ENCODE measurements at regions not wholly inside any gene's neighbourhood (a gene's known extent, or its start where the extent isn't known, plus 50 kb on each side); places are given as distances from the start of the nearest gene placed in this dataset.

GRCh38 chr3:117547956-117548550, 838.5 kb downstream of the TUSC7 start:
- TF ChIP-seq POLR2AphosphoS5 (IDR thresholded peaks at IDR 0.05; ENCODE audit: low read depth, low read length): peak; percentile 66
- TF ChIP-seq FOSL2 (IDR thresholded peaks at IDR 0.05; ENCODE audit: borderline replicate concordance, low read depth): peak; percentile 73
- TF ChIP-seq EZH2phosphoT487 (IDR thresholded peaks at IDR 0.05; ENCODE audit: borderline replicate concordance, low read depth): no peak
- TF ChIP-seq JUND (IDR thresholded peaks at IDR 0.05): peak; percentile 96
- no peak for TF ChIP-seq RFX5 (IDR thresholded peaks at IDR 0.05; ENCODE audit: low read length)
- TF ChIP-seq, protein P1, sequence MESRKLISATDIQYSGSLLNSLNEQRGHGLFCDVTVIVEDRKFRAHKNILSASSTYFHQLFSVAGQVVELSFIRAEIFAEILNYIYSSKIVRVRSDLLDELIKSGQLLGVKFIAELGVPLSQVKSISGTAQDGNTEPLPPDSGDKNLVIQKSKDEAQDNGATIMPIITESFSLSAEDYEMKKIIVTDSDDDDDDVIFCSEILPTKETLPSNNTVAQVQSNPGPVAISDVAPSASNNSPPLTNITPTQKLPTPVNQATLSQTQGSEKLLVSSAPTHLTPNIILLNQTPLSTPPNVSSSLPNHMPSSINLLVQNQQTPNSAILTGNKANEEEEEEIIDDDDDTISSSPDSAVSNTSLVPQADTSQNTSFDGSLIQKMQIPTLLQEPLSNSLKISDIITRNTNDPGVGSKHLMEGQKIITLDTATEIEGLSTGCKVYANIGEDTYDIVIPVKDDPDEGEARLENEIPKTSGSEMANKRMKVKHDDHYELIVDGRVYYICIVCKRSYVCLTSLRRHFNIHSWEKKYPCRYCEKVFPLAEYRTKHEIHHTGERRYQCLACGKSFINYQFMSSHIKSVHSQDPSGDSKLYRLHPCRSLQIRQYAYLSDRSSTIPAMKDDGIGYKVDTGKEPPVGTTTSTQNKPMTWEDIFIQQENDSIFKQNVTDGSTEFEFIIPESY (IDR thresholded peaks at IDR 0.05; ENCODE audit: borderline replicate concordance, low read depth): 0 out of 2 replicates have a peak, but pooled peaks have one; percentile 61
- peak; percentile 98 for TF ChIP-seq TCF12 (IDR thresholded peaks at IDR 0.05)
- peak; percentile 75; the same call in 1 of the 2 replicates for TF ChIP-seq FOXM1 (IDR thresholded peaks at IDR 0.05; ENCODE audit: low read depth)
- TF ChIP-seq RXRA (IDR thresholded peaks at IDR 0.05; ENCODE audit: borderline replicate concordance, low read depth): peak; percentile 65; the same call in 1 of the 2 replicates
- peak; percentile 96 for TF ChIP-seq NFIC (IDR thresholded peaks at IDR 0.05; ENCODE audit: borderline replicate concordance)
- peak; percentile 35; the same call in 1 of the 2 replicates for TF ChIP-seq MXI1 (IDR thresholded peaks at IDR 0.05; ENCODE audit: low read depth, low read length)
- TF ChIP-seq PBX3 (IDR thresholded peaks at IDR 0.05): peak; percentile 92
- TF ChIP-seq EP300 (IDR thresholded peaks at IDR 0.05; ENCODE audit: borderline replicate concordance in 1 of 2, low read depth in 1 of 2, low read length in 1 of 2): peak; percentile 79 to 95
- peak; percentile 83 for TF ChIP-seq TEAD4 (IDR thresholded peaks at IDR 0.05; ENCODE audit: borderline replicate concordance, insufficient read depth)
- TF ChIP-seq YY1 (IDR thresholded peaks at IDR 0.05; ENCODE audit: low read depth): peak; percentile 53; the same call in 1 of the 2 replicates
- TF ChIP-seq ELF1 (IDR thresholded peaks at IDR 0.05): no peak
- TF ChIP-seq, protein P2, sequence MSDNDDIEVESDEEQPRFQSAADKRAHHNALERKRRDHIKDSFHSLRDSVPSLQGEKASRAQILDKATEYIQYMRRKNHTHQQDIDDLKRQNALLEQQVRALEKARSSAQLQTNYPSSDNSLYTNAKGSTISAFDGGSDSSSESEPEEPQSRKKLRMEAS (IDR thresholded peaks at IDR 0.05; ENCODE audit: low read depth): peak; percentile 33; the same call in 1 of the 2 replicates
- no peak for TF ChIP-seq TAF1 (IDR thresholded peaks at IDR 0.05; ENCODE audit: borderline replicate concordance, low read depth, low read length)
- WGBS (ENCODE audit: low lambda C conversion rate): 10% methylated on average over 2 of the region's 2 CpGs
- Histone ChIP-seq H2AFZ (ENCODE audit: low read depth) (peak overlapping the region; percentile 58; the same call in 1 of the 2 replicates), H3K4me2 (peak overlapping the region; percentile 44), H3F3A (replicated peaks; ENCODE audit: insufficient read depth) (peaks cover 20% of the 10 kb centered on the region), H4K20me1 (ENCODE audit: insufficient read depth) (no peaks in the 10 kb centered on the region), H3K4me3 (ENCODE audit: low read depth in 2 of 2, low read length in 1 of 2) (no peak overlapping the region), H3K79me2 (ENCODE audit: insufficient read depth) (no peaks in the 10 kb centered on the region), H3K27ac (ENCODE audit: low read depth in 2 of 2, low read length in 1 of 2) (peak overlapping the region; percentile 49 to 68; a peak in 3 of 4 replicates), H3K9me2 (no peaks in the 10 kb centered on the region), H3K27me3 (ENCODE audit: insufficient read depth) (no peaks in the 10 kb centered on the region), H3K36me3 (replicated peaks in 1 of 2; ENCODE audit: control insufficient read depth in 1 of 2, insufficient read depth in 2 of 2, low read length in 1 of 2) (no peaks in the 10 kb centered on the region), H3K9me3 (no peaks in the 10 kb centered on the region), H3K4me1 (ENCODE audit: control insufficient read depth in 1 of 2, insufficient read depth in 2 of 2, low read depth in 1 of 2, low read length in 1 of 2) (peaks cover 11 to 16% of the 10 kb centered on the region in 2 experiments), H3K9ac (no peak overlapping the region)
- ChIA-PET CTCF (interaction anchor here (1.0 to 1.2 kb wide), 2 partner anchors 15 to 18 kb away, joined by 3 read pairs; no protein-coding TSS in a partner anchor), POLR2A (no interaction called here)
- no peak for DNase-seq
